MCF 10A (cell line): ENCODE measurements at regions not wholly inside any gene's neighbourhood (a gene's known extent, or its start where the extent isn't known, plus 50 kb on each side); places are given as distances from the start of the nearest gene placed in this dataset.

Experiments used
- BruUV-seq: library from RNA; stranded (reverse); fragments of 400-500 nt; replicated peaks from 2 replicates; lab custom pipeline; 2021; lab: Mats Ljungman, UMichigan
- CTCF ChIA-PET: fragments of 300-600 bp; sonication (Branson Sonifier 250); formaldehyde crosslinking; extraction: SDS; loops from one replicate; lab custom pipeline; 2021; ENCODE audit warnings: antibody characterized with exemption, inconsistent platforms; lab: Yijun Ruan, JAX
- POLR2A ChIA-PET: fragments of 300-600, 350-650 bp; sonication (Branson Sonifier 250); formaldehyde crosslinking; extraction: SDS; loops from one replicate; lab custom pipeline; 2020; ENCODE audit warnings: antibody characterized with exemption, inconsistent platforms; lab: Yijun Ruan, JAX
- DNase-seq: peaks from one replicate; pipeline ENCODE4 v3.0.0-alpha.2; 2018; ENCODE audit not compliant: unreplicated experiment
- H3K27ac Mint-ChIP-seq: one replicate; pipeline ENCODE4 v1.8.0; 2022; ENCODE audit warnings: mild to moderate bottlenecking, low read depth, mixed read lengths; ENCODE audit not compliant: unreplicated experiment
- H3K27me3 Mint-ChIP-seq: one replicate; pipeline ENCODE4 v1.8.0; 2022; ENCODE audit warnings: mixed read lengths; ENCODE audit not compliant: insufficient read depth, unreplicated experiment
- H3K36me3 Mint-ChIP-seq: one replicate; pipeline ENCODE4 v1.8.0; 2022; ENCODE audit warnings: mild to moderate bottlenecking, moderate library complexity, mixed read lengths; ENCODE audit not compliant: insufficient read depth, unreplicated experiment
- H3K4me1 Mint-ChIP-seq: one replicate; pipeline ENCODE4 v1.8.0; 2022; ENCODE audit warnings: mixed read lengths; ENCODE audit not compliant: insufficient read depth, unreplicated experiment
- H3K4me3 Mint-ChIP-seq: one replicate; pipeline ENCODE4 v1.8.0; 2022; ENCODE audit warnings: mild to moderate bottlenecking, moderate library complexity, mixed read lengths; ENCODE audit not compliant: unreplicated experiment
- H3K9me3 Mint-ChIP-seq: one replicate; pipeline ENCODE4 v1.8.0; 2022; ENCODE audit warnings: mixed read lengths; ENCODE audit not compliant: unreplicated experiment
- intact Hi-C: fragments of 100-400 bp; cut with micrococcal nuclease; formaldehyde crosslinking; loops from 2 replicates; pipeline ENCODE4 v1.14.1; 2022
- TF ChIP-seq, protein P1 (sequence below): fragments of 200-600 bp; IDR thresholded peaks from one replicate; pipeline ENCODE4 v1.8.0; 2022; ENCODE audit warnings: antibody characterized with exemption, mild to moderate bottlenecking; ENCODE audit not compliant: unreplicated experiment

DNA sequence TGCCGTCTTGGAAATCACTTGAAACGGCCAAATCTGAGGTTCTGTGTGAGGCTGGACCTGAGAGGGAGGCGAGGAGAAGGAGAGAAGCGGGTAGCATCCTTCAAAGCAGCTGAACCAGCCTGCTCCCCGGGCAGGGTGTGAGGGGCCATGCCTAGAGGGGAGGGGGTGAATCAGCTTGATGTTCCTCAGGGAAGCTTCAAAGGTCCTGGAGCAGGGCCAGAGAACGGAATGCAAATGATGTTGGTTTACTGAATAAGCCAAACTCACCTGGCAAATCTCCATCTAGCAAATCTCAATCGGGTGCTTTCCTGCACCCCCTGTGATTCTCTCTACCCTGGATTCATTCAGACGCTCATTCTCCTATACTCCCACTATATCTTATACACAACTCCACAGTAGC lies 226.9 kb downstream of the WDR11 start:
- DNase-seq: peak; percentile 81
- H3K9me3 Mint-ChIP-seq: no peaks in the 10 kb centered on the region
- CTCF ChIA-PET: interaction anchor here (0.7 to 2.5 kb wide), 2 partner anchors 95 to 129 kb away, joined by 3 to 8 read pairs; no protein-coding TSS in a partner anchor
- no peaks in the 10 kb centered on the region for H3K36me3 Mint-ChIP-seq
- no peak overlapping the region for H3K4me3 Mint-ChIP-seq
- H3K4me1 Mint-ChIP-seq: peaks cover 41% of the 10 kb centered on the region
- peak overlapping the region; percentile 49 for H3K27ac Mint-ChIP-seq
- POLR2A ChIA-PET: interaction anchor here (0.5 to 2.9 kb wide), 11 partner anchors 9 to 1230 kb away, joined by 3 to 15 read pairs (median 4); partner anchors contain the start of gene FGFR2
- intact Hi-C loops: loop anchor here (5.0 kb wide), 1 partner anchor 131 kb away; no protein-coding TSS in a partner anchor
- TF ChIP-seq, protein P1, sequence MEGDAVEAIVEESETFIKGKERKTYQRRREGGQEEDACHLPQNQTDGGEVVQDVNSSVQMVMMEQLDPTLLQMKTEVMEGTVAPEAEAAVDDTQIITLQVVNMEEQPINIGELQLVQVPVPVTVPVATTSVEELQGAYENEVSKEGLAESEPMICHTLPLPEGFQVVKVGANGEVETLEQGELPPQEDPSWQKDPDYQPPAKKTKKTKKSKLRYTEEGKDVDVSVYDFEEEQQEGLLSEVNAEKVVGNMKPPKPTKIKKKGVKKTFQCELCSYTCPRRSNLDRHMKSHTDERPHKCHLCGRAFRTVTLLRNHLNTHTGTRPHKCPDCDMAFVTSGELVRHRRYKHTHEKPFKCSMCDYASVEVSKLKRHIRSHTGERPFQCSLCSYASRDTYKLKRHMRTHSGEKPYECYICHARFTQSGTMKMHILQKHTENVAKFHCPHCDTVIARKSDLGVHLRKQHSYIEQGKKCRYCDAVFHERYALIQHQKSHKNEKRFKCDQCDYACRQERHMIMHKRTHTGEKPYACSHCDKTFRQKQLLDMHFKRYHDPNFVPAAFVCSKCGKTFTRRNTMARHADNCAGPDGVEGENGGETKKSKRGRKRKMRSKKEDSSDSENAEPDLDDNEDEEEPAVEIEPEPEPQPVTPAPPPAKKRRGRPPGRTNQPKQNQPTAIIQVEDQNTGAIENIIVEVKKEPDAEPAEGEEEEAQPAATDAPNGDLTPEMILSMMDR: no peak
- H3K27me3 Mint-ChIP-seq: no peaks in the 10 kb centered on the region
- BruUV-seq: no TSS peak

DNA sequence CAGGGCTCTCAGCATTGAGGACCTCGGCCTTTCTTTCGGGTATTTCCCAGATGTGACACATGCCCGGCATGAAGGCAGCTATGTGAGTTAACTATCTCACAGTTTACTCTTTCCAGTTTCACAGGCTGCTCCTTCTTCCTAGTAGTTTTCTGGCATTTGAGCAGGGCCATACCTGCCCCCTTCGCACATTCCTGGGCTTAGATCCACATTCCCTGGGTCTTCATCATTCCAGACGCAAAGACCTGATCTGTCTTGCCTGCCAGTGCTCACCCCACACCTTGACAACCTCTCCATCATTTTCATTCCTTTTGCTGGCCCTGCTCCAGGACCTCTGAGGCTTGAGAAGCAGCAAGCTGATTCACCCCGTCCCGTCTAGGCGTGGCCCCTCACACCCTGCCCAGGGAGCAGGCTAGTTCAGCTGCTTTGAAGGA lies 227.5 kb downstream of the WDR11 start:
- intact Hi-C loops: loop anchor here (5.0 kb wide), 1 partner anchor 131 kb away; no protein-coding TSS in a partner anchor
- DNase-seq: peak; percentile 98
- no peaks in the 10 kb centered on the region for H3K27me3 Mint-ChIP-seq
- no peaks in the 10 kb centered on the region for H3K9me3 Mint-ChIP-seq
- ChIA-PET CTCF (interaction anchor here (0.6 kb wide), 2 partner anchors 17 to 130 kb away, joined by 3 read pairs; no protein-coding TSS in a partner anchor), POLR2A (interaction anchor here (0.5 to 2.9 kb wide), 14 partner anchors 9 to 1229 kb away, joined by 3 to 15 read pairs (median 4); partner anchors contain the start of gene FGFR2)
- no TSS peak for BruUV-seq
- peak overlapping the region; percentile 49 for H3K27ac Mint-ChIP-seq
- H3K4me3 Mint-ChIP-seq: no peak overlapping the region
- TF ChIP-seq, protein P1: no peak
- H3K4me1 Mint-ChIP-seq: peaks cover 41% of the 10 kb centered on the region
- no peaks in the 10 kb centered on the region for H3K36me3 Mint-ChIP-seq

DNA sequence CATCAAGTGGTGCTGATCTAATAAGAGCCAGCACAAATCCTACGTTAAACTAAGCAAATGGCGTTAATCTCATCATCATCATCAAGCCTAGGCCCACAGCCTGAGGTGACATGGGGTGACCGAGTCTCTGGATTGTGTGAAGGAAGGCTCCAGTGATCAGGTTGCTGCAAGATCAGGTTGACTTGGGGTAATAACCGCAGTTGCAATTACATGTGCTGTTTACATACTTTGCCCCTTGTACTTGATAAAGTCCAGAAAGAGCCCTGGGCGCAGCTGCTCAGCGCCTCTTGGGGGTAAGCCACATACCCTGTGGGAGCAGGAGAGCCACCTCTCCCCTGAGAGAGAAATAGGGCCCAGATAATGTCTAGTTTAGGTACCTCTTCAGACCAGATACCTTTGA lies 228.1 kb downstream of the WDR11 start:
- ChIA-PET CTCF (interaction anchor here (0.6 to 1.5 kb wide), 2 partner anchors 114 to 130 kb away, joined by 3 to 5 read pairs; no protein-coding TSS in a partner anchor), POLR2A (interaction anchor here (0.8 to 2.6 kb wide), 8 partner anchors 10 to 642 kb away, joined by 3 to 13 read pairs (median 5); partner anchors contain the start of gene FGFR2)
- Mint-ChIP-seq H3K36me3 (no peaks in the 10 kb centered on the region), H3K4me1 (peaks cover 41% of the 10 kb centered on the region), H3K27me3 (no peaks in the 10 kb centered on the region), H3K9me3 (no peaks in the 10 kb centered on the region), H3K27ac (peak overlapping the region; percentile 49), H3K4me3 (no peak overlapping the region)
- intact Hi-C loops: loop anchor here (5.0 kb wide), 1 partner anchor 132 kb away; no protein-coding TSS in a partner anchor
- TF ChIP-seq, protein P1: no peak
- DNase-seq: no peak
- no TSS peak for BruUV-seq

DNA sequence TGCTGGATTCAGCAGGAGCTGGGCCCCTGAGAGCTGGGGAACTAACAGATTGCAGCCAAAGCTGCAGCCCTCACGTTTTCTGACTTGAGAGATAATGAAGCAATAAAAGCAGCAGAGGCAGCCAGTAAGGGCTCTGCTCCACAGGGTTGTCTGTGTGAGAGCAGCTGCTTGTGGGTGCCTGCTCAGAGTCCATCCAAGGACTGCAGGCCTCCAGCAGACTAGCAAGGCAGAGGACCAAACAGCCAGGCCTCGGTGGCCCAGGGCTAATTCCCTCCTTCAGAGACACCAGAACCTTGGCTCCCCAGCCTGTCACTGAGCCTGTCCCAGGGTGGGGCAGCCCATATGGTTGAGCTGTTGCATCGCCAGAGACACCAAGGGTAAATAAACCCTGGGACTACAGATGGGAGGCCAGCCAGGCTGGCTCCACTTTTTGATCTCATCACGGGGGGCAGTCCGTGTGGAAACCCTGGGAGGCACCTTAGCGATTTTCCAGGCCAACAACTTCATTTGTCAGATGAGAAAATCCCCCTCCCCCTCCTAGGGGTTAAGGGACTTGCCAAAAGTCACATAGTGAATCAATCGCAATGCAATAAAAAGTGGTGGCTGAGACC lies 229.2 kb downstream of the WDR11 start:
- no peak for DNase-seq
- TF ChIP-seq, protein P1: no peak
- intact Hi-C loops: no loop called here

More for the DNA sequence above, 229.2 kb downstream of the WDR11 start:
- Mint-ChIP-seq H3K9me3 (no peaks in the 10 kb centered on the region), H3K27ac (no peak overlapping the region), H3K4me3 (no peak overlapping the region), H3K27me3 (no peaks in the 10 kb centered on the region), H3K36me3 (no peaks in the 10 kb centered on the region), H3K4me1 (peaks cover 40% of the 10 kb centered on the region)
- POLR2A ChIA-PET: no interaction called here
- no TSS peak for BruUV-seq
- CTCF ChIA-PET: interaction anchor here (1.1 to 1.5 kb wide), 2 partner anchors 8 to 131 kb away, joined by 4 to 5 read pairs; no protein-coding TSS in a partner anchor
